ENCODE measurements at regions not wholly inside any gene's neighbourhood (a gene's known extent, or its start where the extent isn't known, plus 50 kb on each side); places are given as distances from the start of the nearest gene placed in this dataset.

DNA sequence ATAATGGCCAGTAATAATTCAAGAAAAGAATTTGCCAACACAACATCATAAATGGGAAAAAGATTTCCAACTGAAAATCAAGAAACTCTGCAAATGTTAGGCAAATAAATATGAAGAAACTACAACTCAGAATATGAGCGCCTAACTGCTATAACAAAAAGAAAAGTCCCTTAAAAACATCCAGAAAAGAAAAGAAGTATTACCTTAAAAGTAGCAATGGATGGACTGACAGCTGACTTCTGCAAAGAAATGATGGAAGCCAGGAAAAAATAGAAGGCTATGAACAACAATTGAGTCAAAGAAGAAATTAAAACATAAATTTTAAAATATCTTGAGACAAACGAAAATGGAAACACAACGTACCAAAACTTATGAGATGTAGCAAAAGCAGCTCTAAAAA lies 482.3 kb upstream of the ZNF507 start:
- DNase-seq = no peak
- H3K4me1 ChIP-seq = no peaks in the 10 kb centered on the region
- ATAC-seq = no peak
- H3K9me3 ChIP-seq = peaks cover 18% of the 10 kb centered on the region
- H3K4me3 ChIP-seq = no peak overlapping the region
- H3K27me3 ChIP-seq (ENCODE audit: low read depth) = no peaks in the 10 kb centered on the region
- no peaks in the 10 kb centered on the region for H3K36me3 ChIP-seq
- no peak overlapping the region for H3K27ac ChIP-seq
- TF ChIP-seq, protein P1, sequence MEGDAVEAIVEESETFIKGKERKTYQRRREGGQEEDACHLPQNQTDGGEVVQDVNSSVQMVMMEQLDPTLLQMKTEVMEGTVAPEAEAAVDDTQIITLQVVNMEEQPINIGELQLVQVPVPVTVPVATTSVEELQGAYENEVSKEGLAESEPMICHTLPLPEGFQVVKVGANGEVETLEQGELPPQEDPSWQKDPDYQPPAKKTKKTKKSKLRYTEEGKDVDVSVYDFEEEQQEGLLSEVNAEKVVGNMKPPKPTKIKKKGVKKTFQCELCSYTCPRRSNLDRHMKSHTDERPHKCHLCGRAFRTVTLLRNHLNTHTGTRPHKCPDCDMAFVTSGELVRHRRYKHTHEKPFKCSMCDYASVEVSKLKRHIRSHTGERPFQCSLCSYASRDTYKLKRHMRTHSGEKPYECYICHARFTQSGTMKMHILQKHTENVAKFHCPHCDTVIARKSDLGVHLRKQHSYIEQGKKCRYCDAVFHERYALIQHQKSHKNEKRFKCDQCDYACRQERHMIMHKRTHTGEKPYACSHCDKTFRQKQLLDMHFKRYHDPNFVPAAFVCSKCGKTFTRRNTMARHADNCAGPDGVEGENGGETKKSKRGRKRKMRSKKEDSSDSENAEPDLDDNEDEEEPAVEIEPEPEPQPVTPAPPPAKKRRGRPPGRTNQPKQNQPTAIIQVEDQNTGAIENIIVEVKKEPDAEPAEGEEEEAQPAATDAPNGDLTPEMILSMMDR (IDR thresholded peaks at IDR 0.05) = no peak
- intact Hi-C loops (cut with DNase I) = no loop called here

DNA sequence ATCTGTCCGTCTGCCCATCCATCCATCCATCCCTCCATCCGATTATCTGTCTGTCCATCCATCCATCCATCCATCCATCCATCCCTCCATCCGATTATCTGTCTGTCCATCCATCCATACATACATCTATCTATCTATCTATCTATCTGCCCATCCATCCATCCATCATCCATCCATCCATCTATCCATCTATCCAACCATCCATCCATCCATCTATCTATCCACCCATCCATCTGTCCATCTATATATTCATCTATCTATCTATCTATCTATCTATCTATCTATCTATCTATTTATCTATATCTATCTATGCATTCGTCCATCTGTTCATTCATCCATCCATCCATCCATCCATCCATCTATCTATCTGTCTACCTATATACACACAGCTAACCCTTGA lies 471.1 kb upstream of the ZNF507 start:
- H3K27me3 ChIP-seq (ENCODE audit: low read depth) = no peaks in the 10 kb centered on the region
- TF ChIP-seq, protein P1 (IDR thresholded peaks at IDR 0.05) = no peak
- H3K9me3 ChIP-seq = no peaks in the 10 kb centered on the region
- H3K4me3 ChIP-seq = no peak overlapping the region
- no peak overlapping the region for H3K27ac ChIP-seq
- intact Hi-C loops (cut with DNase I) = no loop called here
- DNase-seq (no peak), ATAC-seq (no peak)
- H3K36me3 ChIP-seq = no peaks in the 10 kb centered on the region
- H3K4me1 ChIP-seq = no peaks in the 10 kb centered on the region

DNA sequence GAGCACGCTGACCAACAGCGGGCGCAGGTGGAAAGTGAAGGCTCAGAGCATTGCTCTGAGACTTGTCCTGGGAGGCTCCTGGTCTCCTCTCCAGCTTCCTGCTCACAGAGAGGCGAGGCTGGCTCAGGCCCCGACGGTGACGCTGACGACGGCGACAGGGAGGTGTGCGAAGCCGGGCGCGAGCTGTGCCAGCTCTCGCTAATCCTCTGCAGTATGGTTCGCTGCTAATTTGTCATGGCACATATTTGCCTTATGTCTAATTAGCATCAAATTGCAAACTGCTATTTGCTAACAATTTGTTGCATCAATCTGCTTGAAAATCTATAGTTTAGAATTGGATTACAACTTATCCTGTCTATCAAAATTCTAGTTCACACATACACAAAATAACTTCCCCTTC lies 469.8 kb upstream of the ZNF507 start:
- Histone ChIP-seq H3K36me3 (no peaks in the 10 kb centered on the region), H3K4me1 (no peaks in the 10 kb centered on the region), H3K4me3 (no peak overlapping the region), H3K27me3 (ENCODE audit: low read depth) (no peaks in the 10 kb centered on the region), H3K9me3 (no peaks in the 10 kb centered on the region), H3K27ac (no peak overlapping the region)
- intact Hi-C loops (cut with DNase I) = no loop called here
- no peak for DNase-seq
- no peak for ATAC-seq
- TF ChIP-seq, protein P1 (IDR thresholded peaks at IDR 0.05) = no peak

DNA sequence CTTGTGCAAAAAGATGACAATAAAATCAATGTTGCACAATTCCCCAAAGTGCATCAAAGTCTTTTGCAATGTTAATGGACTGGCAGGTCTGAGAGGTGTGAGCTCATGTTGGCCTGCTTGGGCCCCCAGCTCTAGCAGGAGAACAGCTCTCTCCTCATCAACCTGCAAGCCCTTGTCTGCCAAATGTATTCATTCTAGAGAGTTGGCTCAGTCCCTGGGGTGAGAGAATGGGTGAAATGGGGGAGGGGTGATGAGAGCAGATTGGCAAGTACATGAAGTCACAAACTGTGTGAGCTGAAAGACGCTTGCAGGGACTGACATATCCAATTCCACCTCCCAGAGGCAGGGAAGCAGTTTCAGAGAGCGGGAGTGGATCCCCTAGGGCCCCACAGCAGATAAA lies 465.1 kb upstream of the ZNF507 start:
- Histone ChIP-seq H3K36me3 (no peaks in the 10 kb centered on the region), H3K9me3 (no peaks in the 10 kb centered on the region), H3K4me3 (no peak overlapping the region), H3K4me1 (no peaks in the 10 kb centered on the region), H3K27me3 (ENCODE audit: low read depth) (no peaks in the 10 kb centered on the region), H3K27ac (no peak overlapping the region)
- DNase-seq (no peak), ATAC-seq (no peak)
- TF ChIP-seq, protein P1 (IDR thresholded peaks at IDR 0.05) = no peak
- intact Hi-C loops (cut with DNase I) = no loop called here

DNA sequence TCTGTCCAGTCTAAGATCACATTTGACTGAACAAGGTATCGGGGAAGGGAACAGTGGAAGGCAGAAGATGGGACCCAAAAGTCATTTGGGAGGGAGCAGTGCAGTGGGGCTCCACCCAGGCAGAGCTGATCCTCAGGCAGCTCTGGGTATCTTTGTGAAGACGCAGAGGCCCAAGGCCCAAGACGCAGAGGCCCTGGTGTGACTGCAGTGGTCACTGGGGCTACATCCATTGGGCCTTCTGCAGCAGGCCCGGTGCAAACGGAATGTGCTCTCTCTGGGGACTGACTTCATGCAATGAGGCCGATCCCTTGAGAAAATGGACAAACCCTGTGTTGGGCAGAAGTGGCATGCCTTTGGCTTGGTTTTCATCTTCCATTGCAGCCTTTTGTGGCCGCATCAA lies 463.4 kb upstream of the ZNF507 start:
- Histone ChIP-seq H3K36me3 (no peaks in the 10 kb centered on the region), H3K9me3 (no peaks in the 10 kb centered on the region), H3K27ac (no peak overlapping the region), H3K27me3 (ENCODE audit: low read depth) (no peaks in the 10 kb centered on the region), H3K4me3 (no peak overlapping the region), H3K4me1 (no peaks in the 10 kb centered on the region)
- intact Hi-C loops (cut with DNase I) = no loop called here
- ATAC-seq (no peak), DNase-seq (no peak)
- TF ChIP-seq, protein P1 (IDR thresholded peaks at IDR 0.05) = no peak

DNA sequence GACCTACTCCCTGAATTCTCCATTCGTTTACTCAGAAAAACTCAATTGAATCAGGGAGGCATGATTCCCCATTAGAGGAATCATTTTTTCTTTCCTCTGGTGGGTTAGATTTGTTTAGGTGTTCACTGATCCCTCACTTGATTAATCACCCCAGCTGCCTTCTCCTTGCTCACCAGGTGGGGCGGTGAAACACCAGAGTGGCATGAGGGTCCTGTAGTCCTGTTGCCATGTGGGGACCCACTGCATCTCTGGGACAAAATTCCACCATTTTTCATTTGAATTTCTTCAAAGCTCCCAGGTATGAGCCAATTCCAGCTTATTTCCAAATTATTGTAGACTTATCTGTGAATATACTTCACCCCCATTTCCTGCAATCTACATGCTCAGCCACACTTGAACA lies 462.7 kb upstream of the ZNF507 start:
- H3K27ac ChIP-seq = no peak overlapping the region
- no peak overlapping the region for H3K4me3 ChIP-seq
- no peaks in the 10 kb centered on the region for H3K9me3 ChIP-seq
- H3K4me1 ChIP-seq = no peaks in the 10 kb centered on the region
- TF ChIP-seq, protein P1 (IDR thresholded peaks at IDR 0.05) = no peak
- no peak for DNase-seq
- intact Hi-C loops (cut with DNase I) = no loop called here
- H3K36me3 ChIP-seq = no peaks in the 10 kb centered on the region
- no peaks in the 10 kb centered on the region for H3K27me3 ChIP-seq (ENCODE audit: low read depth)
- no peak for ATAC-seq

Measured in lower lobe of right lung (tissue), 2 donors.